ENCODE measurements at regions not wholly inside any gene's neighbourhood (a gene's known extent, or its start where the extent isn't known, plus 50 kb on each side); places are given as distances from the start of the nearest gene placed in this dataset.

DNA sequence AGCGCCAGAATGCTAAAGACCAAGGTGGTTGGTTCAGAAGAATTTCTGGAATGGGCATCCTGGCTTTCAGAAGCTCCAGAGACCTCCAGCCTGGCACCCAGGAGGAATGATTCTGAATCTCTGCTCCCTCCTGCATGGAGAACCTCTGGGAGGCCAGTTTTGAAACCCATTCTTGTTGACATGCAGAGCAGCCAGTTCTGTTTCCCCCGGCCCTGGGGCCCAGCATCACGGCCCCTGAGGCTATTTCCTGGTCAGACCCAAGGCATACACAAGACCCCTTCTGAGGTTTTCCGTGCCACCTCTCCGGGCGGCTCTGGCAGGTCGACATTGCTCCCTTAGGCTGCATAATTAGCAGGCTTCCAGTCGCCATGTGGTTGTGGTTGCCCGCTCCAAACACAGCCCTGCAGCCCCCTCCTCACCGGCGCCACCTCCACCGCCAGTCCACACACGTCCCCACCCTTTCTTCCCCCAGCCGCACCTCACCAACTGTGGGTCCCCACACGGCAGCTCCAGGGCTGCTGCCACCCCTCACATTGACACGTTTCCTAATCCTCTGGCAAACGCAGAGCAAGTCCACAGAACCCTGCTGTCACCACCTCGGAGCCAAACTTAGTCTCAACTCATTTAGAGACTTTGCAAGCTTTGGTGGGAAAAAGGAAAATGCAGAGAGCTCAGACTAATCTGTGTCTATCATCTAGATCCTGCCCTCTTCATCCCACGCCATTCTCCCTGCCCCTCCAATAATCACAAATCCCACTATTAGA is 367.1 kb downstream of the SOX9 start:
- whole genome bisulfite sequencing (ENCODE audit: insufficient coverage) = 66% methylated on average over 15 of the region's 19 CpGs
- H3K4me1 Mint-ChIP-seq = no peaks in the 10 kb centered on the region

DNA sequence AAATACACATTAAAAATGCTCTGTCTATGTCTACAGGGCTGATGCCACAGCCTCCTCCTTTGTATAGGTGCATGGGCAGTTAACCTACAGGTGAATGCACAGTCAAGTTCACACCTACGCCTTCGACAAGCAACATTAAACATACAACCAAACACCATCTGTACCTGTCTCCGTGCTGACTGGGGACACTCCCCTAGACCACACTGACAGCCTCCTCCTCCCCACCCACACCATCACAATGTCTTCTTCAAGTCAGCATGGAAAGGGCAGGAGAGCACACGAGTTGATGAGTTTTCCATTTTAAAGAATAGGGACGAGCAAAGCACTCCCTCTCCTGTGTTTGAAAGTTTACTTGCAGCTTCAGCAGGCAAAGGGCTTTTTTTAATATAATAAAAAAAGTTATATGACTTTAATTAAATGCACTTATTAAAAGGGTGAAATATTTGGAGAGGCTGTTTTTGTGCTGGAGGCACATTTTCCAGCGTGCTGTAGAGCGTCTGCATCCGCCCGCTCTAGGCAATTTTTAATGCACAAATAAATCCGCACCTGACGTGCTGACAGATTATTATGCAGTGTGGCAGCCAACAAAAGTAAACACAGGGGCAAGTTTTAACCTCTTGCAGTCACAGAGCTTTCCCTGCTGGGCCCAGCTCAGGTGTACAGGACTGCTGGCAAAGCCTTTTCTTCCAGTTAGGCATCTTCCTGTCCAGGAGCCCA is 367.9 kb downstream of the SOX9 start:
- Histone ChIP-seq H3K36me3 (ENCODE audit: control insufficient read depth in 2 of 2, extremely low read depth in 1 of 2, insufficient read depth in 1 of 2, low read length in 1 of 2) (no peaks in the 10 kb centered on the region), H3K27me3 (replicated peaks in 1 of 2; ENCODE audit: control insufficient read depth in 2 of 2, extremely low read depth in 1 of 2, insufficient read depth in 2 of 2, low read length in 1 of 2) (no peaks in the 10 kb centered on the region), H3K27ac (ENCODE audit: low read length) (no peak overlapping the region), H3K9me3 (no peaks in the 10 kb centered on the region), H3K4me1 (ENCODE audit: control insufficient read depth in 1 of 2, extremely low read depth in 1 of 2, insufficient read depth in 2 of 2, low read length in 2 of 2) (no peaks in the 10 kb centered on the region), H3K4me3 (ENCODE audit: control insufficient read depth in 1 of 2, extremely low read depth in 1 of 2, low read length in 1 of 2) (no peak overlapping the region)
- DNase-seq (no peak), ATAC-seq (replicated peaks in 1 of 4) (no peak)
- H3K36me3 Mint-ChIP-seq = no peaks in the 10 kb centered on the region
- H3K4me3 Mint-ChIP-seq = no peak overlapping the region
- WGBS (ENCODE audit: insufficient coverage) = 89% methylated on average over 6 of the region's 11 CpGs
- H3K27me3 Mint-ChIP-seq = peaks cover 6 to 10% of the 10 kb centered on the region in 2 donors
- no peak overlapping the region for H3K27ac Mint-ChIP-seq
- peaks cover 0 to 7% (median 4%) of the 10 kb centered on the region in 3 donors for H3K9me3 Mint-ChIP-seq
- no peaks in the 10 kb centered on the region for H3K4me1 Mint-ChIP-seq
- ChIA-PET CTCF (no interaction called here), POLR2A (no interaction called here)

More for the DNA sequence above, 367.1 kb downstream of the SOX9 start:
- Mint-ChIP-seq H3K4me3 (no peak overlapping the region), H3K9me3 (peaks cover 0 to 7% (median 4%) of the 10 kb centered on the region in 3 donors), H3K27me3 (peaks cover 7 to 10% of the 10 kb centered on the region in 2 donors), H3K36me3 (no peaks in the 10 kb centered on the region), H3K27ac (no peak overlapping the region)
- Histone ChIP-seq H3K4me3 (ENCODE audit: control insufficient read depth in 1 of 2, extremely low read depth in 1 of 2, low read length in 1 of 2) (no peak overlapping the region), H3K27ac (ENCODE audit: low read length) (no peak overlapping the region), H3K27me3 (replicated peaks in 1 of 2; ENCODE audit: control insufficient read depth in 2 of 2, extremely low read depth in 1 of 2, insufficient read depth in 2 of 2, low read length in 1 of 2) (no peaks in the 10 kb centered on the region), H3K36me3 (ENCODE audit: control insufficient read depth in 2 of 2, extremely low read depth in 1 of 2, insufficient read depth in 1 of 2, low read length in 1 of 2) (no peaks in the 10 kb centered on the region), H3K9me3 (no peaks in the 10 kb centered on the region), H3K4me1 (ENCODE audit: control insufficient read depth in 1 of 2, extremely low read depth in 1 of 2, insufficient read depth in 2 of 2, low read length in 2 of 2) (no peaks in the 10 kb centered on the region)
- no peak for ATAC-seq (replicated peaks in 1 of 4)
- no peak for DNase-seq
- POLR2A ChIA-PET = interaction anchor here in 1 of 2 donors (0.6 kb wide), 1 partner anchor 126 kb away, joined by 3 read pairs; no protein-coding TSS in a partner anchor
- CTCF ChIA-PET = no interaction called here

GRCh38 chr17:72489272-72489641 is 368.4 kb downstream of the SOX9 start:
- POLR2A ChIA-PET = no interaction called here

GRCh38 chr17:72491102-72491501 is 370.3 kb downstream of the SOX9 start:
- ATAC-seq (replicated peaks in 1 of 4) = no peak
- Histone ChIP-seq H3K4me3 (ENCODE audit: control insufficient read depth in 1 of 2, extremely low read depth in 1 of 2, low read length in 1 of 2) (no peak overlapping the region), H3K27me3 (replicated peaks in 1 of 2; ENCODE audit: control insufficient read depth in 2 of 2, extremely low read depth in 1 of 2, insufficient read depth in 2 of 2, low read length in 1 of 2) (no peaks in the 10 kb centered on the region), H3K4me1 (ENCODE audit: control insufficient read depth in 1 of 2, extremely low read depth in 1 of 2, insufficient read depth in 2 of 2, low read length in 2 of 2) (no peaks in the 10 kb centered on the region), H3K36me3 (ENCODE audit: control insufficient read depth in 2 of 2, extremely low read depth in 1 of 2, insufficient read depth in 1 of 2, low read length in 1 of 2) (no peaks in the 10 kb centered on the region), H3K27ac (ENCODE audit: low read length) (no peak overlapping the region), H3K9me3 (no peaks in the 10 kb centered on the region)
- H3K4me1 Mint-ChIP-seq = no peaks in the 10 kb centered on the region
- no peak overlapping the region for H3K27ac Mint-ChIP-seq
- POLR2A ChIA-PET = interaction anchor here in 1 of 2 donors (0.5 kb wide), 1 partner anchor 19 kb away, joined by 6 read pairs; no protein-coding TSS in a partner anchor
- WGBS (ENCODE audit: insufficient coverage) = 60% methylated on average over 1 of the region's 2 CpGs
- CTCF ChIA-PET = no interaction called here
- no peak for DNase-seq
- peaks cover 0 to 7% (median 4%) of the 10 kb centered on the region in 3 donors for H3K9me3 Mint-ChIP-seq
- no peak overlapping the region for H3K4me3 Mint-ChIP-seq
- H3K36me3 Mint-ChIP-seq = no peaks in the 10 kb centered on the region
- H3K27me3 Mint-ChIP-seq = peaks cover 6 to 14% of the 10 kb centered on the region in 2 donors

More at GRCh38 chr17:72489272-72489641, 368.4 kb downstream of the SOX9 start:
- no peak overlapping the region for H3K27ac ChIP-seq (ENCODE audit: low read length)
- Mint-ChIP-seq H3K27me3 (peaks cover 6 to 12% of the 10 kb centered on the region in 2 donors), H3K4me1 (no peaks in the 10 kb centered on the region), H3K4me3 (no peak overlapping the region), H3K27ac (no peak overlapping the region), H3K36me3 (no peaks in the 10 kb centered on the region), H3K9me3 (peaks cover 0 to 7% (median 4%) of the 10 kb centered on the region in 3 donors)
- DNase-seq (no peak), ATAC-seq (replicated peaks in 1 of 4) (no peak)
- no CpG with 5 or more reads among the region's 5 CpGs for WGBS (ENCODE audit: insufficient coverage)
- CTCF ChIA-PET = no interaction called here
- no peak overlapping the region for H3K4me3 ChIP-seq (ENCODE audit: control insufficient read depth in 1 of 2, extremely low read depth in 1 of 2, low read length in 1 of 2)
- H3K27me3 ChIP-seq (replicated peaks in 1 of 2; ENCODE audit: control insufficient read depth in 2 of 2, extremely low read depth in 1 of 2, insufficient read depth in 2 of 2, low read length in 1 of 2) = no peaks in the 10 kb centered on the region
- H3K4me1 ChIP-seq (ENCODE audit: control insufficient read depth in 1 of 2, extremely low read depth in 1 of 2, insufficient read depth in 2 of 2, low read length in 2 of 2) = no peaks in the 10 kb centered on the region
- no peaks in the 10 kb centered on the region for H3K36me3 ChIP-seq (ENCODE audit: control insufficient read depth in 2 of 2, extremely low read depth in 1 of 2, insufficient read depth in 1 of 2, low read length in 1 of 2)
- no peaks in the 10 kb centered on the region for H3K9me3 ChIP-seq

- Mint-ChIP-seq H3K4me3 (no peak overlapping the region), H3K4me1 (no peaks in the 10 kb centered on the region), H3K9me3 (peaks cover 0 to 7% (median 4%) of the 10 kb centered on the region in 3 donors), H3K36me3 (no peaks in the 10 kb centered on the region), H3K27ac (no peak overlapping the region), H3K27me3 (peaks cover 6 to 18% of the 10 kb centered on the region in 2 donors)
- H3K9me3 ChIP-seq = no peaks in the 10 kb centered on the region
- H3K4me1 ChIP-seq (ENCODE audit: control insufficient read depth in 1 of 2, extremely low read depth in 1 of 2, insufficient read depth in 2 of 2, low read length in 2 of 2) = no peaks in the 10 kb centered on the region
- DNase-seq (no peak), ATAC-seq (replicated peaks in 1 of 4) (no peak)
- ChIA-PET POLR2A (no interaction called here), CTCF (no interaction called here)
- no peak overlapping the region for H3K4me3 ChIP-seq (ENCODE audit: control insufficient read depth in 1 of 2, extremely low read depth in 1 of 2, low read length in 1 of 2)
- no CpG with 5 or more reads among the region's 2 CpGs for WGBS (ENCODE audit: insufficient coverage)
- no peaks in the 10 kb centered on the region for H3K27me3 ChIP-seq (replicated peaks in 1 of 2; ENCODE audit: control insufficient read depth in 2 of 2, extremely low read depth in 1 of 2, insufficient read depth in 2 of 2, low read length in 1 of 2)
- H3K36me3 ChIP-seq (ENCODE audit: control insufficient read depth in 2 of 2, extremely low read depth in 1 of 2, insufficient read depth in 1 of 2, low read length in 1 of 2) = no peaks in the 10 kb centered on the region
- H3K27ac ChIP-seq (ENCODE audit: low read length) = no peak overlapping the region
Measured at GRCh38 chr17:72492494-72492893, 371.7 kb downstream of the SOX9 start.

- ATAC-seq (replicated peaks in 1 of 4) (no peak), DNase-seq (no peak)
- Mint-ChIP-seq H3K27me3 (peaks cover 4 to 18% of the 10 kb centered on the region in 2 donors), H3K4me3 (no peak overlapping the region), H3K36me3 (no peaks in the 10 kb centered on the region), H3K9me3 (peaks cover 0 to 7% (median 4%) of the 10 kb centered on the region in 3 donors), H3K4me1 (no peaks in the 10 kb centered on the region), H3K27ac (no peak overlapping the region)
- POLR2A ChIA-PET = no interaction called here
- WGBS (ENCODE audit: insufficient coverage) = 72% methylated on average over 3 of the region's 5 CpGs
- Histone ChIP-seq H3K4me3 (ENCODE audit: control insufficient read depth in 1 of 2, extremely low read depth in 1 of 2, low read length in 1 of 2) (no peak overlapping the region), H3K27ac (ENCODE audit: low read length) (no peak overlapping the region), H3K36me3 (ENCODE audit: control insufficient read depth in 2 of 2, extremely low read depth in 1 of 2, insufficient read depth in 1 of 2, low read length in 1 of 2) (no peaks in the 10 kb centered on the region), H3K9me3 (no peaks in the 10 kb centered on the region), H3K27me3 (replicated peaks in 1 of 2; ENCODE audit: control insufficient read depth in 2 of 2, extremely low read depth in 1 of 2, insufficient read depth in 2 of 2, low read length in 1 of 2) (no peaks in the 10 kb centered on the region), H3K4me1 (ENCODE audit: control insufficient read depth in 1 of 2, extremely low read depth in 1 of 2, insufficient read depth in 2 of 2, low read length in 2 of 2) (no peaks in the 10 kb centered on the region)
- CTCF ChIA-PET = no interaction called here
Measured at GRCh38 chr17:72492941-72493340, 372.1 kb downstream of the SOX9 start.
